ENCODE measurements at regions not wholly inside any gene's neighbourhood (a gene's known extent, or its start where the extent isn't known, plus 50 kb on each side); places are given as distances from the start of the nearest gene placed in this dataset.
"Not testable (repeated sequence)": the region's sequence is repeated elsewhere in the genome, so short reads cannot be mapped to it uniquely, and the experiment has no call there.

- no peaks in the 10 kb centered on the region for H3K27me3 ChIP-seq
- no peaks in the 10 kb centered on the region for H3K9me3 ChIP-seq
- H3K4me3 ChIP-seq (ENCODE audit: low read depth in 1 of 2, low read length in 1 of 2) = no peak overlapping the region
- H3K27ac ChIP-seq = no peak overlapping the region
- no peaks in the 10 kb centered on the region for H3K36me3 ChIP-seq
- TF ChIP-seq CTCF (IDR thresholded peaks at IDR 0.05) = no peak
- no peaks in the 10 kb centered on the region for H3K4me1 ChIP-seq (ENCODE audit: control insufficient read depth in 1 of 2, insufficient read depth in 1 of 2, low read depth in 1 of 2, low read length in 1 of 2)
These were observed 734.2 kb upstream of the CHAC2 start for GRCh38 chr2:53033411-53033810.

GRCh38 chr2:53028746-53029423 lies 738.7 kb upstream of the CHAC2 start:
- H3K27ac ChIP-seq = no peak overlapping the region
- no peaks in the 10 kb centered on the region for H3K9me3 ChIP-seq
- no peaks in the 10 kb centered on the region for H3K36me3 ChIP-seq
- no peaks in the 10 kb centered on the region for H3K4me1 ChIP-seq (ENCODE audit: control insufficient read depth in 1 of 2, insufficient read depth in 1 of 2, low read depth in 1 of 2, low read length in 1 of 2)
- H3K4me3 ChIP-seq (ENCODE audit: low read depth in 1 of 2, low read length in 1 of 2) = no peak overlapping the region
- TF ChIP-seq CTCF (IDR thresholded peaks at IDR 0.05) = no peak
- no peaks in the 10 kb centered on the region for H3K27me3 ChIP-seq

DNA sequence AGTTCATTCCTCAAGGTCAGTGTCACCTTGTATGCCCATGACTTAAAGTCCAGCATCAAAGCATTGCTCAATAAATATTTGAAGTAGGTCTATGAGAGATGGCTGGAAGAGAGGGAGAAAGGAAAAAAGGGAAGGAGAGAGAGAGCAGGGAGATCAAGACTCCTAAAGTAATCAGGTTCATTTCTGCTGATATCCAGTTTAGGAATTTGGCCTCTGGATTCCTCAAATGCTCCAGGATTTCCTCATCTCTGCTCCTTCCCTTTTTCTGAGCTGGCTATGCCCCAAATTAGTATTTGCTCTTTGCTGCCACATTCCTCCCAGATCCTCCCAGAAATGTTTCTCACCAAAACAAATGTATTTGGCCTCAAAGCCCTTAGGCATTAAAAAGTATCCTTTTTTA lies 739.4 kb upstream of the CHAC2 start:
- no peak for TF ChIP-seq CTCF (IDR thresholded peaks at IDR 0.05)
- no peaks in the 10 kb centered on the region for H3K9me3 ChIP-seq
- H3K4me1 ChIP-seq (ENCODE audit: control insufficient read depth in 1 of 2, insufficient read depth in 1 of 2, low read depth in 1 of 2, low read length in 1 of 2) = no peaks in the 10 kb centered on the region
- no peak overlapping the region for H3K4me3 ChIP-seq (ENCODE audit: low read depth in 1 of 2, low read length in 1 of 2)
- H3K36me3 ChIP-seq = no peaks in the 10 kb centered on the region
- no peak overlapping the region for H3K27ac ChIP-seq
- H3K27me3 ChIP-seq = no peaks in the 10 kb centered on the region

DNA sequence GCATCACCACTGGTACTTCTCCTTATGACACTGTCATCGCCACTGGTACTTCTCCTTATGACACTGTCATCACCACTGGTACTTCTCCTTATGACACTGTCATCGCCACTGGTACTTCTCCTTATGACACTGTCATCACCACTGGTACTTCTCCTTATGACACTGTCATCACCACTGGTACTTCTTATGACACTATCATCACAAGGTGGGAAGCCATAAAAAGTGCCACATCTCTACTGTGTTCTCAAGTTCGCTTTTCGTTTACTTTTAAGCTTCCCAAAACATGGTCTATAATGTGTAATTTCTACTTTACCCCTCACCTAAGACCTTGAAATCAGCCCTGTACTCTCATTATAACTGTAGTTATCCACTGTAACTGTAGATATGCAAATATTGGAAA lies 745.4 kb upstream of the CHAC2 start:
- not testable (repeated sequence) for H3K4me1 ChIP-seq (ENCODE audit: control insufficient read depth in 1 of 2, insufficient read depth in 1 of 2, low read depth in 1 of 2, low read length in 1 of 2); H3K4me3 ChIP-seq (ENCODE audit: low read depth in 1 of 2, low read length in 1 of 2); H3K27ac ChIP-seq; H3K27me3 ChIP-seq; H3K9me3 ChIP-seq; H3K36me3 ChIP-seq

DNA sequence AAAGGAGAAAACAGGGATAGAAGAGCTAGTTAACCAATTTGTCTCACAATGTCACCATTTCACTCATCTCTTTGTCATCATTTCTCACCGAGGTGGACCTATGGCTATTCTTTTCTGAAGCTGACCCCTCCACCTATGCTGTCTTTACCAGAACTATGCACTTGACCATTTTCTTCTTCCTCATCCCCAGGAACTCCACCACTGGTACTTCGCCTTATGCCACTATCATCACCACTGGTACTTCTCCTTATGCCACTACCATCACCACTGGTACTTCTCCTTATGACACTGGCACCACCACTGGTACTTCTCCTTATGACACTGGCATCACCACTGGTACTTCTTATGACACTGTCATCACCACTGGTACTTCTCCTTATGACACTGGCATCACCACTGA lies 745.8 kb upstream of the CHAC2 start:
- TF ChIP-seq CTCF (IDR thresholded peaks at IDR 0.05) = no peak
- Histone ChIP-seq H3K4me1 (ENCODE audit: control insufficient read depth in 1 of 2, insufficient read depth in 1 of 2, low read depth in 1 of 2, low read length in 1 of 2) (no peaks in the 10 kb centered on the region), H3K36me3 (no peaks in the 10 kb centered on the region), H3K9me3 (no peaks in the 10 kb centered on the region), H3K27ac (no peak overlapping the region), H3K4me3 (ENCODE audit: low read depth in 1 of 2, low read length in 1 of 2) (no peak overlapping the region), H3K27me3 (no peaks in the 10 kb centered on the region)

GRCh38 chr2:53021292-53021691 lies 746.3 kb upstream of the CHAC2 start:
- no peaks in the 10 kb centered on the region for H3K36me3 ChIP-seq
- no peaks in the 10 kb centered on the region for H3K27me3 ChIP-seq
- H3K27ac ChIP-seq = no peak overlapping the region
- no peak overlapping the region for H3K4me3 ChIP-seq (ENCODE audit: low read depth in 1 of 2, low read length in 1 of 2)
- TF ChIP-seq CTCF (IDR thresholded peaks at IDR 0.05) = no peak
- H3K4me1 ChIP-seq (ENCODE audit: control insufficient read depth in 1 of 2, insufficient read depth in 1 of 2, low read depth in 1 of 2, low read length in 1 of 2) = no peaks in the 10 kb centered on the region
- no peaks in the 10 kb centered on the region for H3K9me3 ChIP-seq
